Body of pancreas (tissue), 4 donors: ENCODE measurements at regions not wholly inside any gene's neighbourhood (a gene's known extent, or its start where the extent isn't known, plus 50 kb on each side); places are given as distances from the start of the nearest gene placed in this dataset.

Source experiments
- ATAC-seq: fragments of 150-250 bp; one replicate; pipeline ENCODE4 v1.9.1; 2016
- DNase-seq, 4 donors: peaks; one replicate each; pipeline ENCODE4 v3.0.0-alpha.2; 2019
- H3K27ac ChIP-seq, 4 donors: fragments of 200-600 bp; sonication (generic); 1 replicate in 3 of 4; 2 replicates in 1 of 4; pipeline versions ENCODE4 v1.5.1 to v1.6.1; 2016 to 2019; ENCODE audit warnings: mild to moderate bottlenecking in 1 of 4, mixed read lengths in 1 of 4, moderate library complexity in 1 of 4
- H3K27me3 ChIP-seq, 2 donors: fragments of 200-600 bp; sonication (generic); one replicate each; pipeline ENCODE4 v1.6.0; 2016; ENCODE audit warnings: mild to moderate bottlenecking in 1 of 2
- H3K36me3 ChIP-seq, 2 donors: fragments of 200-600 bp; sonication (generic); replicated peaks in 1 of 2; 2 replicates each; pipeline ENCODE4 v1.5.1; 2016; ENCODE audit warnings: low read depth in 2 of 2; ENCODE audit not compliant: insufficient read depth in 1 of 2
- H3K4me1 ChIP-seq: fragments of 200-600 bp; sonication (generic); one replicate; pipeline ENCODE4 v1.6.0; 2016
- H3K4me3 ChIP-seq, 2 donors: fragments of 200-600 bp; sonication (generic); 1 replicate in 1 of 2; 2 replicates in 1 of 2; pipeline ENCODE4 v1.5.1; 2016 to 2019
- H3K9me3 ChIP-seq, 3 donors: fragments of 200-600 bp; sonication (generic); 1 replicate in 2 of 3; 2 replicates in 1 of 3; pipeline ENCODE4 v1.5.1; 2016
- CTCF ChIP-seq, 7 experiments: fragments of 450-650 bp in 4 of 7; fragments of 200-600 bp in 3 of 7; sonication (generic) in 3 of 7; IDR thresholded peaks; one replicate each; pipeline ENCODE4 v1.5.1; 2016 to 2019; ENCODE audit warnings: antibody characterized with exemption in 7 of 7
- POLR2A ChIP-seq, 3 donors: fragments of 450-650 bp; IDR thresholded peaks; one replicate each; pipeline ENCODE4 v1.6.1; 2016; ENCODE audit warnings: antibody characterized with exemption in 3 of 3, mild to moderate bottlenecking in 2 of 3
- WGBS, 2 donors: methylation state at CpG; one replicate each; pipeline ENCODE4 v1.1.5; 2017; 5-methylcytosine and 5-hydroxymethylcytosine counted together
- intact Hi-C: fragments of 100-400 bp; cut with DNase I; formaldehyde crosslinking; loops from one replicate; pipeline ENCODE4 v1.15.1; 2023

- H3K4me3 ChIP-seq: no peak overlapping the region
- H3K36me3 ChIP-seq: no peaks in the 10 kb centered on the region
- no peak for DNase-seq
- 61 to 70% methylated on average over 1 of the region's 1 CpG for WGBS, 2 donors
- H3K9me3 ChIP-seq: no peaks in the 10 kb centered on the region
- no peaks in the 10 kb centered on the region for H3K27me3 ChIP-seq
- no peaks in the 10 kb centered on the region for H3K4me1 ChIP-seq
- TF ChIP-seq CTCF (IDR thresholded peaks at IDR 0.05): no peak
- no peak for TF ChIP-seq POLR2A (IDR thresholded peaks at IDR 0.05)
- ATAC-seq: no peak
- intact Hi-C loops: no loop called here
- no peak overlapping the region for H3K27ac ChIP-seq
Observed at GRCh38 chr12:102763471-102763870, 153.6 kb downstream of the PAH start.

GRCh38 chr12:102763061-102763460 lies 154.0 kb downstream of the PAH start:
- no peaks in the 10 kb centered on the region for H3K27me3 ChIP-seq
- TF ChIP-seq CTCF (IDR thresholded peaks at IDR 0.05): no peak
- TF ChIP-seq POLR2A (IDR thresholded peaks at IDR 0.05): no peak
- no peaks in the 10 kb centered on the region for H3K36me3 ChIP-seq
- WGBS, 2 donors: 76 to 81% methylated on average over 4 of the region's 4 CpGs
- no peak for DNase-seq
- no peaks in the 10 kb centered on the region for H3K4me1 ChIP-seq
- no peak overlapping the region for H3K4me3 ChIP-seq
- ATAC-seq: no peak
- no peaks in the 10 kb centered on the region for H3K9me3 ChIP-seq
- intact Hi-C loops: no loop called here
- no peak overlapping the region for H3K27ac ChIP-seq

GRCh38 chr12:102760322-102760721 lies 156.7 kb downstream of the PAH start:
- TF ChIP-seq POLR2A (IDR thresholded peaks at IDR 0.05) (no peak), CTCF (IDR thresholded peaks at IDR 0.05) (no peak)
- no peak for DNase-seq
- 64 to 76% methylated on average over 2 of the region's 2 CpGs for WGBS, 2 donors

GRCh38 chr12:102759466-102759865 lies 157.6 kb downstream of the PAH start:
- WGBS, 2 donors: 37 to 40% methylated on average over 2 of the region's 2 CpGs
- no peaks in the 10 kb centered on the region for H3K27me3 ChIP-seq
- TF ChIP-seq POLR2A (IDR thresholded peaks at IDR 0.05): no peak
- TF ChIP-seq CTCF (IDR thresholded peaks at IDR 0.05): no peak
- no peak overlapping the region for H3K4me3 ChIP-seq
- no peaks in the 10 kb centered on the region for H3K9me3 ChIP-seq
- intact Hi-C loops: no loop called here
- no peaks in the 10 kb centered on the region for H3K4me1 ChIP-seq
- H3K36me3 ChIP-seq: no peaks in the 10 kb centered on the region
- ATAC-seq (no peak), DNase-seq (no peak)
- no peak overlapping the region for H3K27ac ChIP-seq

More at GRCh38 chr12:102760322-102760721, 156.7 kb downstream of the PAH start:
- Histone ChIP-seq H3K27ac (no peak overlapping the region), H3K27me3 (no peaks in the 10 kb centered on the region), H3K4me1 (no peaks in the 10 kb centered on the region), H3K36me3 (no peaks in the 10 kb centered on the region), H3K9me3 (no peaks in the 10 kb centered on the region), H3K4me3 (no peak overlapping the region)
- intact Hi-C loops: no loop called here
- ATAC-seq: no peak

- no peak overlapping the region for H3K4me3 ChIP-seq
- DNase-seq (no peak), ATAC-seq (no peak)
- TF ChIP-seq CTCF (IDR thresholded peaks at IDR 0.05) (no peak), POLR2A (IDR thresholded peaks at IDR 0.05) (no peak)
- 55 to 67% methylated on average over 1 of the region's 1 CpG for WGBS, 2 donors
- H3K9me3 ChIP-seq: no peaks in the 10 kb centered on the region
- H3K4me1 ChIP-seq: no peaks in the 10 kb centered on the region
- no peaks in the 10 kb centered on the region for H3K36me3 ChIP-seq
- intact Hi-C loops: no loop called here
- no peak overlapping the region for H3K27ac ChIP-seq
- no peaks in the 10 kb centered on the region for H3K27me3 ChIP-seq
Observed at GRCh38 chr12:102757882-102758226, 159.2 kb downstream of the PAH start.
